NCI-H2107 treated with DMSO at 0.1 percent for 48 hours (cell line): ENCODE measurements at regions not wholly inside any gene's neighbourhood (a gene's known extent, or its start where the extent isn't known, plus 50 kb on each side); places are given as distances from the start of the nearest gene placed in this dataset.

Source experiments
- DNase-seq: peaks from one replicate; lab custom pipeline; 2025; ENCODE audit not compliant: unreplicated experiment; lab: John Stamatoyannopoulos, UW

GRCh38 chr15:77771616-77772015 is 138.9 kb upstream of the LINGO1 start:
- DNase-seq = no peak

GRCh38 chr15:77769700-77770099 is 137.0 kb upstream of the LINGO1 start:
- no peak for DNase-seq

DNA sequence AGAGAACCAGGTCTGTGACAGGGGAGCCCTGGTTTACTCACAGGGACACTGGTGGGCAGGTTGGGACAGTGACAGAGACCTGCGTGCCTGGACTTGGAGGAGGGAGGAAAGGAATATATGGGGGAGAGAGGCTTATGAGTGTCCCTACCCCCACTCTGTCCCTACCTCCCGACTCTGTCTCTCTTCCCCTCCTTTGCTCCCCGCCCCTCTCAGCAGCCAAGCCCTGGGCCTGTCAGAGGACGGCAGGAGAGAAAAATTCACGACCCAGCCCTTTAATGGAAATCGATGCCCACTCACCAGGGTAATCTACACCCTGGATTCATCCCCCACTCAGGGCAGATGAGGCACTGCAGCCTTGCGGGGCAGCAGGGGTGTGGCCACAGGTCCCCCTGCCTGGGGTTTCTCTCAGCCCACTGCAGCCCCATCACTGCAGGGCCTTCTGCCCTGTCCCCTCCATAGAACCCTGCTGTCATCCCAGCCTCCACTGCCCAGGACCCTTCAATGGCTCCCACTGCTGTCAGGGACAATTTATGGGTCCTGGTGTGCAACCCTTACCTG is 135.9 kb upstream of the LINGO1 start:
- no peak for DNase-seq

DNA sequence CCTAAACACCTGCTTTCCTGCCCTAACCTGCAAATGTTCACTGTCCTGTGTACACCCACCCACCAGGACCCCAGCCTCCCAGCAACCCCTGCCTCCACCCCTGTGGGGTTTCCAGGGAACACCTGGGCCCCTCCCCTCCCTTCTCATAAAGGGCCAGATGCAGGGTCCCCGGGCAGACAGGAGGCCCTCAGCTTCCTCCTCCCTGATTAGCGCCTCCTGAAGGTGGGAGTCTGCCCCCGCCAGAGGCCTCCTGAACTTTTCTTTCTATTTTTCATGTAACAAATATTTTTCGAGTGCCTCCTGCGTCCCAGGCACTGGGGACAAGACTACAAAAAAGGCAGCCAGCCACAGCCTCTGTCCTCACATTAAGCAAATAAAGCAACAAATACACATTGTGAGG is 135.4 kb upstream of the LINGO1 start:
- no peak for DNase-seq

- no peak for DNase-seq
These were observed 131.4 kb upstream of the LINGO1 start for GRCh38 chr15:77764095-77764494.

DNA sequence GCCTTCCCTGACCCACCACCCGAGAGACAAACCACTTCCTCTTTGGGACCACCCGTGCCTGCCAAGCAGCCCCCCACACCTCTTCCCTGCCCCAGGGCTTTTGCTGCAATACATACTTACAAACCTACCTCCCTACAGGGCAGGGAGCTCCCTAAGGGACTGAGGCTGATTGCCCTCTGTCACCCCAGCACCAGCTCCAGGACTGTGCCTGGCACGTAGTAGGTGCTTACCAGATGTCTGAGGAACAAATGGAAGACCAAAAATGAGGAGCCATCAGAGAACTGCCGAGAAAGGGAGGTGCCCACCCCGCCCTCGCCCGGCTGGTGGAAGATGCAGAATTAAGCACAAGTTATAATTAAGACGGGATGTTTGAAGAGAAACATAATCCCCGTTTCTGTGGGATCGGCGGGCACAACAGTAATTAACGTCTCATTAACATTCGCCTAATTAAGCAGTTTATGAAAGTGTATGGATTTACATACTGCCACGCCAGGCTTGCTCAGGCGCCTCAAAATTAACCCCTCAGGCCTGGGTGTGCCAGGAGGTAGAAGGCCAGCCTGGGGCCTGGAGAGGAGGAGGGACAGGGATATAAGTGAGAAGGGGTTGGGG is 130.1 kb upstream of the LINGO1 start:
- no peak for DNase-seq

DNA sequence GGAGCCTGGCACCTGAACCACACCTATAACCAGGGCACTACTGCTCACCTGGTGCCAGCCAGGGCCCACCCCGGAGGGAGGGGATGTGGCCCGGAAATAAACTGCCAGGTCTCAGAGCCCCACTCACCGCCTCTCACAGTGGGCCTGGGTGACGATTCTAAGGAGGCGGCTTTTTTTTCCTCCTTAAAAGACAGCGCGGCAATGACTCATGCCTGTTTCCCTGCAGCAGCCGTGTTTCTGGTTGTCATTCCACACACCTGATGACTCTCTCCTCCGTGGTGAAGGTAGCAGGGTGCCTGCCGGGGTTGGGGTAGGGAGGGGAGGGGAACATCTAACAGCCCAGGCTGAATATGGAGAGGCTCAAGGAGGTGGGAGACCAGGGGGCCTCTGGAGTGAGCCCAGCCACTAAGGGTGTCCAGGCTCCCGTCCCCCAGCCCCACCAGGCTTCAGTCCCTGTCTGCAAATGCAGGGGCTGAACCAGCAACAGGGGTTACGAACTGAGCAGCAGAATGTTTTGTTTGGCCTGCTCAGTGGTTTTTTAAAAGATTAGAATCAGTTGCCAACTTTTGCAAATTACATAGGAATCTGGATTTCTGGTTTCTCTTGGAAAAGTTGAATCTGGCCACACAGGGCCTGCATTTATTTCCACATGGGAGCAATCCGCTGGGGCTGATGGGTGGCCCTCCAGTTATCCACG is 127.3 kb upstream of the LINGO1 start:
- DNase-seq = no peak

GRCh38 chr15:77753939-77754338 is 121.2 kb upstream of the LINGO1 start:
- no peak for DNase-seq

DNA sequence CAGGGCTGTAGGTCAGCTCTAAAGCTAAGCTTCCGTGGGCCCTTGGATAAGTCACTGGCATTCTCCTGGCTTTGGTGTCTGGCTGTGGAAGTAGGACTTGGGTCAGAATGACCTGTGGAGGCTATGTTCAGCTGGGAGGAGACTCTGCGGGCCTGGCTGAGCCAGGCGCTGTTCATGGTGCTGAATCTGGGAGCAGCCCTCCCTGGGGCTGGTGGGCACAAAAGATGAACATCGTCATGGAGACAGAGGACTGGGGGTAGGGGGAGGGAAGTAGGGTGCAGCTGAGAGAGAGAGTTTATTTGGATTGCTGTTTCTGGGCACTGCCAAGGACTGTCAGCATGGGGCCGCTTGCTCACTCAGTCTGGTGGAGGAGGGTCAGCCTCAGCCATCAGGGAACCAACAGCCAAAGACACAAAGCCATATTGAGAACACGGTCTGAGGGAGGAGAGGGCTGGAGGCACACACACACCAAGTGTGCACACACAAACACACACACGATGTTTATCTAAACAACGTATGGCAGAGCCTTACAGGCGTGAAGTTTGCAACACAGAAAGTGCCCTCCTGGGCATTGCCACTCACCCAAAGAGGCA is 120.7 kb upstream of the LINGO1 start:
- no peak for DNase-seq

DNA sequence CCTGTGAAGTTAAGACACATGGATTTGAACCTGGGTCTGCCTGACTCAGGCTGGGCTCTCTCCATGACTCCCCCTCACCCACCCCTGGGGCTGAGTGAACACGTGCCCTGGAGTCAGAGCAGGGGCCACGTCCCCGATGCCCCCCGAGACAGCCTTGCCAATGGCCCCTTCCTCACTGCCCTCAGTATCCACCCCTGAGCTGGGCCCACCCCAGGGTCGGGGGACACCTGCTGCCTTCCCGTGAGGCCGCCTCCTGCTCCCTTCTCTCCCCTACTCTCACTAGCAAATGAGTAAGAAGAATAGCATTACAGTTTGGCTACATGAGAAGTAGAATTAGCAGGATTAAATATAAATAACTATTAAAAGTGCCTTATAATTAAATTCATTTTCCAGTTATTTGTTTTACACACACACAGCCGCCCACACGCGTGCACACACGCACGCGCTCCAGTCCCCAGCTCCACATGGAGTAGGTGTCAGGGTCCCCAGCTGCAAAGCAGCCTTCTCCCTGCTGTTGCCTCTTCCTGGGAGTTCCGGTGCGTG is 117.4 kb upstream of the LINGO1 start:
- no peak for DNase-seq

- DNase-seq = no peak
These were observed 116.7 kb upstream of the LINGO1 start for GRCh38 chr15:77749236-77749997.

DNA sequence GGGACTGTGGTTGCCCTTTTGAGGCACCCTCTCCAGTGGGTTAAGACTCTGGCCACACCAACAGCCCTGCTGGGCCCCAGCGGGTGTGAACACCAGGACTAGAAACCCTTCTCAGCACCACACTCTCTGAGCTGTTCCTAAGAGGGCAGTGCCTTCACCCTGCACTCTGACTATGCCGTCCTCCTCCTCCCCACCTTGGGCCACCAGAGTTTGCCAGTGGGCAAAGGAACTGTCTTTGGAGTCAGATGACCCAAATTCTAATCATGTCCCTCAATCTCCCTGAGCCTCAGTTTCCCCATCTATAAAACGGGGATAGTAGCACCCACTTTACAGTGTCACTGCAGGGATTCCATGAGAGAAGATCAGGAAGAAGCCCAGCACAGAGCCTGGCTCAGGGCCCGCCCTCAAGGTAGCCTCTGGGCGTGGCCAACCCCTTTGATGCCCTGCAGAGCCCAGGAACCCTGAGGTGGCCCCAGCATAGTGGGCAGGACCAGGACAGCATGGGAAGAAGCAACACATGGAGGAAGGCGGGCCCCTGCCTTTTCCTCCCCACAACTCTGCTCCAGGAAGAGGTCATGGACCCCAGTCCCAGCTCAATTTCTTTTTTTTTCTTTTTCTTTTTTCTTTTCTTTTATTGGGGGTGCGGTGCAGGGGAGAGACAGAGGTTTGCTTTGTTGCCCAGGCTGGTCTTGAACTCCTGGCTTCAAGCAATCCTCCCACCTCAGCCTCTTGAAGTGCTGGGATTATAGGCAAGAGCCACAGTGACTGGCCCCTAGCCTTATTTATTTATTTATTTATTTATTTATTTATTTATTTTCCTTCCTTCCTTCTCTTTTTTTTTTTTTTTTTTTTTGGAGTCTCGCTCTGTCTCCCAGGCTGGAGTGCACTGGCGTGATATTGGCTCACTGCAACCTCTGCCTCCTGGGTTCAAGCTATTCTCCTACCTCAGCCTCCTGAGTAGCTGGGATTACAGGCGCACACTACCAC is 115.7 kb upstream of the LINGO1 start:
- no peak for DNase-seq

GRCh38 chr15:77747175-77748077 is 114.7 kb upstream of the LINGO1 start:
- no peak for DNase-seq

- DNase-seq = no peak
These were observed 113.8 kb upstream of the LINGO1 start for GRCh38 chr15:77746254-77747174.

DNA sequence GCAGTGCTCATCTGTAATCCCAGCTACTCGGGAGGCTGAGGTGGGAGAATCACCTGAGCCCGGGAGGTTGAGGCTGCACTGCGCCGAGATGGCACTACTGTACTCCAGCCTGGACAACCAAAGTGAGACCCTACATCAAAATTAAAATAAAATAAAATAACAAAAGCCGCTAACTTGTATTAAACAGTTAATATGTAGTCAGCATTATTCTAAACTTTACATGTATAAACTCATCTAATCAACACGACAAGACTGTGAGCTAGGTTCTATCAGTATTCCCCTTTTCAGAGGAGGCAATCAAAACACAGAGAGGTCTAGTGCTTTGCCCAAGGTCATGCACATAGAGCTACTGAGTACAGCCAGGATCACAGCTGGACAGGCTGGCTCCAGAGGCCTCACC is 111.7 kb upstream of the LINGO1 start:
- no peak for DNase-seq

DNA sequence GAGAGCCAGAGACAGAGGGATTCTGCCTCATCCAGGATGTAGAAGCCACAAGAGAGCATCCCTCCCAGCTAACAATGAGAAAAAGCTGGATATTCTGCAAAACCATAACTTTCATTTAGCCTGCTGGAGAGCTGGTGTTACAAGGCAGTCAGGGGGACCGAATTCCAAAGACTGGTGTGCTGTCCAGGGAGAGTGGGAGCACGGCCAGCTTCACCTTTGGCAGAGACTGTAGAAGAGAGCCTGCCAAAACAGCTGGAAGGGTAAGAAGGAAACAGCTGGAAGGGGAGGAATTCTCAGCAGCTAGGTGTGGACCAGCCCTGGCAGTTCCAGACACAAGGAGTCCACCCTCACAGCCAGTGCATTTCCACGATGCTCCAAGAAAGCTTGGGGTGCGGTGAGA is 109.9 kb upstream of the LINGO1 start:
- no peak for DNase-seq

- no peak for DNase-seq
These were observed 109.4 kb upstream of the LINGO1 start for GRCh38 chr15:77742127-77742526.

DNA sequence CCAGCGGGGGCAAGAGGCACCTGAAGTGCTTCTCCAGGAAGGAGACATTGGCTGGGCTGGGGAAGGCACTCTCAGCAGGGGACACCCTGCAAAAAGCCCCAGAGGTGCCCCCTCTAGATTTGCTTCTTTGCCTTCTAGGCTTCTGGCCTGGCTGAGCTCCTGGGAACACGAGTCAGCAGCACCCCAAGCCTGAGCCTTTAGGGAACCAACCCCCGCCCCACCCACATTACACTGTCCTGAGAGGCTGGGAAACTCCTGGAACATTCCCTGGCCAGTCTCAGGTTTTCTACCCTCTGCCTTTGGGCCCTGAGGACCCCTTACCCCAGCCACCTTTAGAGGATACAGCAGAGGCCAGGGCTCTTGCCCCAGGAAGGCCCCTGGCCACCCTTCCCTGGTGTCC is 108.4 kb upstream of the LINGO1 start:
- DNase-seq = no peak
